HPDE6-E6E7 (cell line): ENCODE measurements at regions not wholly inside any gene's neighbourhood (a gene's known extent, or its start where the extent isn't known, plus 50 kb on each side); places are given as distances from the start of the nearest gene placed in this dataset.
A peak's percentile ranks its signal among the peaks of the same experiment; 100 is the strongest.

ENCODE experiments used
- DNase-seq: peaks from one replicate; pipeline ENCODE4 v3.0.0; 2011; ENCODE audit warnings: missing footprints; ENCODE audit errors: extremely low spot score

- DNase-seq, result no peak
Observed at GRCh38 chr6:27052731-27053082, 194.8 kb upstream of the PRSS16 start.

- DNase-seq, result no peak
Observed at GRCh38 chr6:27053738-27054137, 193.8 kb upstream of the PRSS16 start.

GRCh38 chr6:27056615-27057014 lies 190.9 kb upstream of the PRSS16 start:
- DNase-seq, result no peak

DNA sequence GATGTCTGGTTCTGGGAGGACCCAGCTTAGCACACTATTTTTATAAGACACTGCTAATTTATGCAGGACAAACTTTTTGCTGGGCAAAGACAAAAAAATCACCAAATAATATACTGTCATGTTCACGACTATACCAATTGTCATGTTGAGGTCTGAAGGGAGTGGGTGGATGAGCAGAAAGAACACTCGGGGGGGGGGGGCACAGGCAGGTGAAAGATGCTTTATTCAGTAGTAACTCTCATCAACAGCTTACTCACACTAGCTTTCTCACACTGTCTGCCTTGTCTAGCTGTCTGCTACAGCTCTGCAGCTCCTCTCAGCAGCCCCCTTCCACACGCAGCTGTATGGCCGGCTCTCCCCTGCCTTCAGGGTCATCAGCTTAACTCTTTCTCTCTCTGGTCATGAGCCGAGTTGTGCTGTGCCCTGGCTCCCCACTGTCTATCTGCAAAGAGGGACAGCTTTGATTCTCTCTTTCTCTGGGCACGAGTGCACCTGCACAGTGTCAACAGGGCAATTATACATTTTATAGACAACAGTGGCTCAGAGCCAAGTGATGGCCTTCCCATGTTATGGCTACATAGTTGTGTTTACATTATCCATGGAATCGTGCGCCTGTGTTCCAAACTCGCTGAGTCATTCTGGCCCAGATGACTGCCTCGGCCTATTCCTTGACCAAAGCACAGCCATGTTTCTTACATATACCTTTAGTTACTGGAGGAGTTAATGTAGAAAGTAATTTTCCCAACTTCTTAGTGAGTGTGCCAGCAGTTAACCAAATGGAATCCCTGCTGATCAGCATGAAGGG lies 187.7 kb upstream of the PRSS16 start:
- no peak for DNase-seq

- no peak for DNase-seq
Observed at GRCh38 chr6:27061235-27061993, 186.1 kb upstream of the PRSS16 start.

- no peak for DNase-seq
Observed at GRCh38 chr6:27062755-27063154, 184.7 kb upstream of the PRSS16 start.

DNA sequence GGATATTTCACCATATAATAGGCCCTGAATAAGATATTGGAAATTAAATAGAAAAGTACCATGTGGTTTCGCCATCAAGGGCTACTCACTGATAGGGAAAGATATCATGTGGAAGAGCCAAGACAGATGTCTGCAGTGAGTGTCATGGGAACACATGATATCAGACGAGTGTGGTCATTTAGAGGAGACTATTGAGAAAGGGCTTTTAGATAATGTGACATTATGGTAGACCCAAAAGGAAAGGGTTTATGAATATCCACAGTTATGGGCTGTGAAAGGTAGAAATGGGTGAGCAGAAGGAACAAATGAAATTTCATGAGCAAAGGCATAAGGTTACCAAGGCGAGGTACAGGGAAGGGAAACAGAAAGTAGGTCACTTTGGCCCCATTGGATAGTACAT lies 182.3 kb upstream of the PRSS16 start:
- no peak for DNase-seq

GRCh38 chr6:27066381-27066780 lies 181.1 kb upstream of the PRSS16 start:
- DNase-seq, result no peak

DNA sequence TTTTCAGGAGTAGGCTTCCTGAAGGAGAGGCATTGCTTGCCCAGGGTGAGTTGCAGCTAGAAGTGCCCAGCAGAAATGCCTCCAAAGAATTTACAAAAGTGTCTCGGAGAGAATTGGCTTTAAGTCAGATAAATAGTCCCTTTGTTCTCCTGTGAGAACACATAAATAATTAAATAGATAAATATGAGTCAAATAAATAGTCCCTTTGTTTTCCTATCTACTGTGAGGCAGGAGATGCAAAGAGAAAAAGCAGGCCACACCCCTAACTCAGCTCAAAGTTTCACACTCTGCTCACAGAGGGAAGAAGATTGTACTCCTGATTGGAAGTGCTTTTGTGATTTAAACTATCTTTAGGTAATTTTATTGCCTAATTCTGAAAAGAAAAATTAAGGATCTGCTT lies 180.7 kb upstream of the PRSS16 start:
- DNase-seq, result no peak

DNA sequence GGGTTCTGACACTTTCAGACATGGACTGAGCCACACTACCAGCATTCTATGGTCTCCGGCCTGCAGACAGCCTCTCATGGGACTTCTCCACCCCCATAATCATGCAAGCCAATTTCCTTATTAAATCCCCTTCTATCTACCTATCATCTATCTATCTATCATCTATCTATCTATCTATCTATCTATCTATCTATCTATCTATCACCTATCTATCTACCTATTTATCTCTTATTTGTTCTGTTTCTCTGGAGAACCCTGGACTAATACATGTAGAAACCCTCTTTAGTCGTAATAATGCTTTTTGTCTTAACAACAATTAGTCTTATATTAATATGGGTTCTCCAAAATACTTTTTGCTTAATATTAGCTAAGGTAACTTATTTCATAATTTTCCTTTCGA lies 174.1 kb upstream of the PRSS16 start:
- DNase-seq, result no peak

GRCh38 chr6:27076116-27076515 lies 171.4 kb upstream of the PRSS16 start:
- DNase-seq, result no peak

DNA sequence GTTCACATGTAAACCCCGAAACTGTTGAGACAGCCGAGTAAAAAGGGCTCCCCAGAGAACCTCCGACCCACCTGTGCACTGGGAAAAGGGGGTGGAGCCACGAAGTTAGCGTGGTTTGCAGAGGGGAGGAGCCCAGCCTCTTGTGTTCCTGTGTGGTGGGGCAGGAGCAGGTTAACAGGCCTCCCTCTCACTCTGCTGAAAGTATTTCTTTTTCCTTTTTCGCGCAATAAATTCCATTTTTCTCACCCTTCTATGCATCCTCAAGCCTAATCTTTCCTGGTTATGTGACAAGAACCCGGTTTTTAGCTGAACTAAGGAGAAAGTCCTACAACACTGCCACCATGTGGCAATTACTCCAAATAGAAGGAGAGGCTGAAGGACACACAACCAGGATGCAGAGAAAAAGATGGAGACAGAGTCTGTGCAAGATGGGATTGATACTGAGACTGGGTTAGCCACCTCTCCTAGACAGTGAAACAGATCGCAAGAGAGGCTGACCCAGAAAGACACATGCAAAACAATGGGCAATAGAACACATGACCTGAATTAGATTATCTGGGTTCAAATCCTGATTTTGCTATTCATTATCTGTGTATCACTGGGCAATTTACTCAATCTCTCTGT lies 168.7 kb upstream of the PRSS16 start:
- peak; percentile 43 for DNase-seq

DNA sequence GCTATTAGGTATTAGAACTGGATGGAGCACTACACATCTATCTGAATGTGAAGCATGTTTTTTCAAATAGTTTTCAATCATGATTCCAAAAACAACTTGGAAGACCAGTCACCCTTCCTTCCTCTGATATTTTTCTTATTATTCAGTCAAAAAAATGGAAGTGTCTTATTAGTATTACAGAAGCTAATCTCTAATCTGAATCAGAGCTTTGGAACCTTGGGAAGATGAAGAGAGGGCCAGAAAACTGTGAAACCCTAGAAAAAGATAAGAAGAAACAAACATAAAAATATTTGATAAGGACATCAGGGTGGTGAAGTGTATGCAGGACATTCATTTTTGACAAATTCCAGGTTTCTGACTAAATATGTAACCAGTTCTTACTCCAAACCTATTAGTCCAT lies 166.3 kb upstream of the PRSS16 start:
- DNase-seq, result no peak

DNA sequence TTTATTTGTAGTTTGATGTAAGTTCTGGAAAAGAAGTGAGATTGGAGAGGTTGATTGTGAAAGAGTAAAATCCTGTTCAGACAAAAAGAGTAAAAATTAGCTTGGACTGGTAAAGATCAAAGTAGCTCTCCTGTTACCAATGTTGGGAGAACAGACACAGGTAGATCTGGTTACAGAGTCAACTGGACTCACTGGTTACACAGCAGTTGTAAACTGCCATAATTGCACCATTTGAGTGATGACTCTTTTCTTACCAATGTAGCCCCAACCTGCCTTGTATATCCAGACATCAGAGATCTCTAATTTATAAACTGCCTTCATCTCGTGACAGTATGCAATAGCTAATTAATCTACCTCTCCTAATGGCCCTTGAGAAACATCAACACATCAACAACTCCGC lies 165.6 kb upstream of the PRSS16 start:
- no peak for DNase-seq

- DNase-seq, result no peak
Observed at GRCh38 chr6:27088068-27088467, 159.4 kb upstream of the PRSS16 start.

DNA sequence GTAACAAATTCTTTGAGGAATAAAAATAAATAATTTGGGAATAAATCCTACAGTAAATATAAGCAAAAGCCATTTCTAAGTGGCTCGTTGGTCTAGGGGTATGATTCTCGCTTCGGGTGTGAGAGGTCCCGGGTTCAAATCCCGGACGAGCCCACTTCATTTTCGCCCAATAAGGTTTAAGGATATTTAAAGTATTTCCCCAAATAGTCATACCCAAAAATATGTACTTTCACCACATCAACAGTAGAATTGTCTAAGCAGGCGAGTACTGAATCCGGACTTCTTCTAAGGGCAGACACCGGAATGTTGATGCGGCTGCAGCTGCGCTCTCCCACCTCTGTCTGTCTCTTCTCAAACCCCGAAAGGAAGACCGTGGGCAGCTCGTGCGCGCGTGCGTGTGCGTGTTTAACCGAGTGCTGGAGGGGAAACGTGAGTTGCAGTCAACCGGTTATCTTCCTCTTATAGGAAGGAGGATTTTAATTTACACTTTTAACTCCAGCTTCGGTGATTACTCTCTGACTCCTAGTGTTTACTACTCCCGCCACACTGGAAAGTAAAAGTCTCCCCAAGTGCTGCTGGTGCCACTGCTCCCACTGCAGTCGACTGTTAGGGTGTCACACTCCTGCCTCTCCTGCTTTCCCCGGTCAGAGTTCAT lies 155.7 kb upstream of the PRSS16 start:
- peak; percentile 78 for DNase-seq

- DNase-seq, result no peak
Observed at GRCh38 chr6:27092316-27092692, 155.2 kb upstream of the PRSS16 start.

DNA sequence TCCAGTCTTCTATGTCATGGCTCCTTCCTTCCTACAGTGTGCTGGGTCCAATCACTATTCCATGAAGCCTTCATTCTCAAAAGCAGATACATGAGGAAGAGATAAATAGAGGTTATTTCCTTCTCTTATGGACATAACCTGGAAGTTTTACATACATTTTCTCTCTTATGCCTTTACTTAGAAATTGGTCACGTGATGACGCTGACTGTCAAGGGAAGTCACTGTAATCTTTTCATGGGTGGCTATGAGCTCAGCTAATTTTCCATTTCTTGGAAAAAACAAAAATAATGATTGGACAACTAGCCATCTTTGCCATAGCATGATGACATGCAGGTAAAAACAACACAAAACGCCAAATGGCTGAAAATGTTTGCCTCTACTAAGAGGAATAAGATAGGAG lies 151.6 kb upstream of the PRSS16 start:
- DNase-seq, result no peak

DNA sequence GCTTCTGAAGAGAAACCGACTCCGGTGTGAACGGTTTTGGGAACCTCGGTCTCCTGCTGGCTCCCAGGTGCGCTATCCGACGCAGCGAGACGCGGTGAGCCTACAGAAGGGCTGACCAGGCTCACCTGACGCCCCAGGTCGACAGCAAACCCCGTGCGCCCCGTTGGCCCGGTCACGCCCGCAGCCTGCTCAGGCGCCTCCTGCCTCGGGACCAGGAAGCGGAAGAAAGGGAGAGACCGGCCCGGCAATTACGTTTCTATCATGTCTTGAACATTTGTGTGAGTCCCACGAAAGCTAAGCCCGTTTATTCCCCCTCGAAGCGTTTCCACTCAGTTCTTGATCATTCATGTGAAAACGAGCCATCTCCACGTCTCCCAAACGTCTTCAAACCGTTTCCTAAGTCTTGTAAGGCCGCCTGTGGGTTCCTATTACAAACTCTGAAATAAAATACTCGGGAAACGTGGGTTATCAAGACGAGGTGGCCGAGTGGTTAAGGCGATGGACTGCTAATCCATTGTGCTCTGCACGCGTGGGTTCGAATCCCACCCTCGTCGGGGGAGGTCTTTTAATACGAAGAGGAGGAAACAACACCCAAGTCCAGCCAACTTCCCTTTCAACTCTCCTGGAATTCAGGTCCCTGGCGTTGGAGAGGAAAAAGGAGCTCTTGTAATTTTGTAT lies 150.5 kb upstream of the PRSS16 start:
- peak; percentile 73 for DNase-seq

GRCh38 chr6:27098956-27099355 lies 148.5 kb upstream of the PRSS16 start:
- no peak for DNase-seq

GRCh38 chr6:27100921-27101320 lies 146.6 kb upstream of the PRSS16 start:
- DNase-seq, result no peak

DNA sequence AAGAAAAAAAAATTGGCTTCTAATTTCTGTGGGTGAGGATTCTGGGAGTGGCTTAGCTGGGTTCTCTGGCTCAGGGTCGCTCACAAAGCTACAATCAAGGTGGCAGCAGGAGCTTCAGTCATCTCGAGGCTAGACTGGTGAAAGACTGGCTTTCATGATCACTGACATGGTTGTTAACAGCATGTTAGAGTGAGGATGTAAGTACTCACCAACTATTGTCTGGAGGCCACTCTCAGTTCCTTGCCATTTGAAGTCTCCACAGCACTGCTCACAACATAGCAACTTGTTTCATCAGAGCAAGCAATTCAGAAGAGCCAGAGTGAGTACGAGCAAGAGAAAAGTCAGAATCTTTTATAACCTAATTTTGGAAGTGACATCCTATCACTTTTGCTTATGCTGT lies 145.7 kb upstream of the PRSS16 start:
- DNase-seq, result no peak
